Anterior cingulate cortex (tissue), 58 donors: ENCODE measurements at regions not wholly inside any gene's neighbourhood (a gene's known extent, or its start where the extent isn't known, plus 50 kb on each side); places are given as distances from the start of the nearest gene placed in this dataset.
A peak's percentile ranks its signal among the peaks of the same experiment; 100 is the strongest.
"Not testable (repeated sequence)": the region's sequence is repeated elsewhere in the genome, so short reads cannot be mapped to it uniquely, and the experiment has no call there.

ENCODE experiments used
- DNase-seq, 58 donors: peaks; one replicate each; lab custom pipeline; 2025; lab: John Stamatoyannopoulos, UW

- no peak for DNase-seq
Observed at GRCh38 chr4:79666875-79667274, 258.8 kb upstream of the GK2 start.

- DNase-seq, result no peak
Observed at GRCh38 chr4:79666112-79666511, 258.1 kb upstream of the GK2 start.

GRCh38 chr4:79663865-79664264, 255.8 kb upstream of the GK2 start:
- no peak for DNase-seq

- no peak for DNase-seq
Observed at GRCh38 chr4:79663141-79663540, 255.1 kb upstream of the GK2 start.

GRCh38 chr4:79662651-79663050, 254.6 kb upstream of the GK2 start:
- DNase-seq, result no peak

GRCh38 chr4:79661196-79661595, 253.2 kb upstream of the GK2 start:
- no peak for DNase-seq

GRCh38 chr4:79659308-79659870, 251.4 kb upstream of the GK2 start:
- not testable (repeated sequence) for DNase-seq

GRCh38 chr4:79657379-79657778, 249.4 kb upstream of the GK2 start:
- DNase-seq, result no peak

- DNase-seq, result no peak
Observed at GRCh38 chr4:79653871-79654270, 245.8 kb upstream of the GK2 start.

GRCh38 chr4:79652738-79653137, 244.7 kb upstream of the GK2 start:
- DNase-seq, result no peak

GRCh38 chr4:79652232-79652631, 244.2 kb upstream of the GK2 start:
- DNase-seq, result no peak

GRCh38 chr4:79651456-79651855, 243.4 kb upstream of the GK2 start:
- no peak for DNase-seq

GRCh38 chr4:79650794-79651431, 242.9 kb upstream of the GK2 start:
- DNase-seq, result no peak

- no peak for DNase-seq
Observed at GRCh38 chr4:79650217-79650616, 242.2 kb upstream of the GK2 start.

- DNase-seq, result no peak
Observed at GRCh38 chr4:79645942-79646341, 237.9 kb upstream of the GK2 start.

GRCh38 chr4:79638735-79639134, 230.7 kb upstream of the GK2 start:
- no peak for DNase-seq

GRCh38 chr4:79636991-79637390, 229.0 kb upstream of the GK2 start:
- DNase-seq, result no peak

GRCh38 chr4:79634111-79634510, 226.1 kb upstream of the GK2 start:
- peak in 1 of 58 donors; percentile 0 for DNase-seq

GRCh38 chr4:79632114-79632513, 224.1 kb upstream of the GK2 start:
- DNase-seq, result no peak

GRCh38 chr4:79626611-79627010, 218.6 kb upstream of the GK2 start:
- no peak for DNase-seq

- DNase-seq, result no peak
Observed at GRCh38 chr4:79626101-79626500, 218.1 kb upstream of the GK2 start.

GRCh38 chr4:79625361-79625760, 217.3 kb upstream of the GK2 start:
- no peak for DNase-seq
